ENCODE measurements at regions not wholly inside any gene's neighbourhood (a gene's known extent, or its start where the extent isn't known, plus 50 kb on each side); places are given as distances from the start of the nearest gene placed in this dataset.
A peak's percentile ranks its signal among the peaks of the same experiment; 100 is the strongest.
"Not testable (repeated sequence)": the region's sequence is repeated elsewhere in the genome, so short reads cannot be mapped to it uniquely, and the experiment has no call there.

DNA sequence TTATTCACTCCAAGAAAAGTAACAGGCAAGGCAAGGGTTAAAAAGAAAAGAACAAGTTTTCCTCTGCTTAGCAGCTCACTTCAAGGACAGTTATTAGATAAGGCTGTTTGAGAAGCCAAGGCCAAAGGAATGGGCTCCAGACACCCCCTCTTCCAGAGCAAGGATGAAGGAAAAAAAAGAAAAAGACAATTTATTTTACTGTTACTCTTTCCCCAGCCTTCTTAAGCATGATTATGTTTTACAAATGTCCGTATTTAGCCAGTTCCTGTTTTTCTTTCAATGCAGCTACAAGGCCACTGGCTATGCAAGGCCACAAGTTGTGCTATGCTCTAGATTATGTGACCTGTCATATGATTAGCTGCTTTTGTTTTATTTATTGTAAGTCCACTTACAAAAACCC lies 106.5 kb upstream of the SIMC1 start:
- no peak for TF ChIP-seq CTCF (IDR thresholded peaks at IDR 0.05)
- H3K27ac ChIP-seq, result no peak overlapping the region
- no peak for DNase-seq (ENCODE audit: low spot score)

DNA sequence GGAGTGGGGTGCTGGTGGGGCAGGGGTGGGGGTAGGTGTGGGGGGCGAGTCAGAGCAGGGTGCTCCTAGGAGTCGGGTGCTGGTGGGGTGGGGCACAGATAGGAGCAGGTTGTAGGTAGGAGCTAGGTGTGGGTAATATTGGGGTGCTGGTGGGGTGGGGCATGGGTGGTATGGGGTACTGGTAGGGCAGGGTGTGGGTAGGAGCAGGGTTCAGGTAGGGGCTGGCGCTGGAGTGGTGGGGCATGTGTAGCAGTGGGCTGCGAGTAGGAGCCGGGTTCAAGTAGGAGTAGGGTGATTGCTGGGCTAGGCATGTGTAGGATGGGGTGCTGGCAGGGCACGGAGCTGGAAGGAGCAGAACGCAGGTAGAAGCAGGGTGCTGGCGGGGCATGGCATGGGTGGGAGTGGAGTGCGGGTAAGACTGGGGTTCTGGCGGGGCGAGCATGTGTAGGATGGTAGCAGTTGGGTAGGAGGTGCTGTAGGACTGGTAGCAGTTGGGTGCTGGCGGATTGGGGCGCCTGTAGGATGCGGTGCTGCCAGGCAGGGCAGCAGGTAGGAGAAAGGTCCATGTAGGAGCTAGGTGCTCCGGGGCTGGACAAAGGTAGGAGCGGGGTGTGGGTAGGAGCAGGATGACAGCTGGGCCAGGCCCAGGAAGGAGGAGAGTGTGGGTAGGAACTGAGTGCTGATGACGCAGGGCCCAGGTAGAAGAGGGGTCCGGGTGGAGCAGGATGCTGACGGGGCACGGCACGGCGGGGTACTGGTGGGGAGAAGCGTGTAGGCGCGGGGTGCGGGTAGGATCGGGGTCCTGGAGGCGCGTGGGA lies 105.5 kb upstream of the SIMC1 start:
- DNase-seq (ENCODE audit: low spot score), result no peak
- Histone ChIP-seq H3K4me3 (no peak overlapping the region), H3K27ac (no peak overlapping the region)
- no peak for TF ChIP-seq CTCF (IDR thresholded peaks at IDR 0.05)

More for the DNA sequence above, 106.5 kb upstream of the SIMC1 start:
- no peak overlapping the region for H3K4me3 ChIP-seq

DNA sequence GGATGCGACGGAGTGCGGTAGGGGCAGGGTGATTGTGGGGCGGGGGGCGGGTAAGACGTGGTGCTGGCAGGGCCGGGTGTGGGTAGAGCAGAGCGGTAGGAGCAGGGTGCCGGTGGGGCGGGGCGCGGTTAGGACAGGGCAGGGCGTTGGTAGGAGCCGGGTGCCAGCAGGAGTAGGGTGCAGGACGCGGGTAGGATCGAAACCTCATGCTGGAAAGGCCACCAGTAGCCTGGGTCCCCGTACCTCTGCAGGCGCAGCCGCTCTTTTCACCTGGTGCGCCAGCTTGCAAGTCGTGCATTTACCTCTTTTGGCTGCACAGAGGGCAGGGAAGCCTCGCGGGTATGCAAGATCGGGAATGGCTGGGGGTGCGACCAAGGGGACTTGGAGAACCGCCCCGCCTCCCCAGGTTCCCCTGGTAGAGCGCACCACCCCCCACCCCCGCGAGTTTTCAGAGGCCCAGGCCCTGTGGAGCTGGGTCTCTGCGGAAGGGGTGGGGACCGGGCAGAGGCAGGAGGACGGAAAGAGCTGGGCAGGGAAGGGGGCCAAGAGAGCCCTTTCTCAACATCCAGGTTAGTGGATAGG lies 104.8 kb upstream of the SIMC1 start:
- Histone ChIP-seq H3K4me3 (no peak overlapping the region), H3K27ac (no peak overlapping the region)
- no peak for DNase-seq (ENCODE audit: low spot score)
- TF ChIP-seq CTCF (IDR thresholded peaks at IDR 0.05), result no peak

DNA sequence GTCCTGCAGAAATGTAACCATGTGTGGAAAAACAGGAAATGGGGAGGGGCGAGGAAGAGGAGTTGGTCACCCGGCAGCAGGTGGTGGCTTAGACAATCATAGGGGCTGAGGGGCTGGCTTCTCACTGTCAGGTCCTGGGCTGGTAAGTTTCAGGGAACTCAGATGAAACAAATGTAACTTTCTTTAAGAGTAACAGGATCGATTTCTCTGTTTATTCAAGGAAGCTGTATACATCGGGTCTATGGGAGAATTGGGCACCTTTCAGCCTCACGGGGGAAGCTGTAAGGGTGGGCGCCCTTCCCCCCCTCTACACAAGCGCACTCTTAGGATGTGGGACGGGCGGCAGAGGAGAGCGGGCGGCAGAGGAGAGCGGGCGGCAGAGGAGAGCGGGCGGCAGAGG lies 104.3 kb upstream of the SIMC1 start:
- no peak overlapping the region for H3K4me3 ChIP-seq
- DNase-seq (ENCODE audit: low spot score), result no peak

DNA sequence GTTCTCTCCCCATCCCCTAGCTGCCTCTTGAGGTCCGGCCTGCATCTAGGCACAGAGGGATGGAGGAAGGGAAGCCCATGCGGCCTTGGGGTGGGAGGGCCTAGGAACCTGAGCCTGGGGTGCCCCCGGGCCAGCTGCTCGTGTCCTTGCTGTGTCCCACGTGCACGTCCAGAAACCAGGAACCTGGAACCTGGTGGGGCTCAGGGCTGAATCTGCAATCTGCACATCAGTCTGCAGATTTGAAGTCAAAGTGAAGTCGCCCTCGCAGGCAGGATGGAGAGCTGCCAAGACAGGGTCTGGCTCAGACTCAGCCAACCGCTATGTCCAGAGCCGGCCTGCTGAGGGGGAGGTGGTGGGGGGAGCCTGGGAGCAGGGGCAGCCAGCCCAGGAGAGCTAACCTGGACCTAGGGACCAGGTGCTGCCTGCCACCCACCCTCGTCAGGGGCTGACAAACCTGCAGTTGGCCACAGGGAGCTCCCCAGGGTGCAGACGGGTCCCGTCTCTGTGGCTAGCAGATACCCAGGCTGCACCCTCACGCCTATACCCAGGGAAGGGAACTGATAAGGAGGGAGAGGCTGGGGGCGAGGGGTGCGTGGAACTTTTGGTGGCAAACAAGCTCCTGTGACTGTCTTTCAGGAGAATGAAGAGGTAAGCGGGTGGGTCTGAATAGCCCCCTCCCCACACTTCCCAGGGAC lies 103.5 kb upstream of the SIMC1 start:
- Histone ChIP-seq H3K27ac (no peak overlapping the region), H3K4me3 (no peak overlapping the region)
- TF ChIP-seq CTCF (IDR thresholded peaks at IDR 0.05), result no peak
- peak; percentile 47 for DNase-seq (ENCODE audit: low spot score)

More for the DNA sequence above, 104.3 kb upstream of the SIMC1 start:
- no peak for TF ChIP-seq CTCF (IDR thresholded peaks at IDR 0.05)
- H3K27ac ChIP-seq, result no peak overlapping the region

DNA sequence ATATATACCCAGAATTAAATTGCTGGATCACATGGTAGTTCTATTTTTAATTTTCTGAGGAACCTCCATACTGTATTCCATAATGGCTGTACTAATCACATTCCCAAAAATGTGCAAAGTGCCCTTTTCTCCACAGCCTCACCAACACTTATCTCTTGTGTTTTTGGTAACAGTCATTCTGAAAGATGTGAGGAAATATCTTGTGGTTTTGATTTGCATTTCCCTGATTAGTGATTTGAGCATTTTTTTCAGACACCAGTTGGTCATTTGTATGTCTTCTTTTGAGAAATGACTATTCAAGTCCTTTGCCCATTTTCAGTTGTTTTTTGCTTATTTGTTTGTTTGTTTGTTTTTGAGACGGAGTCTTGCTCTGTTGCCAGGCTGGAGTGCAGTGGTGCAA lies 98.1 kb upstream of the SIMC1 start:
- H3K27ac ChIP-seq, H3K4me3 ChIP-seq: not testable (repeated sequence)

GRCh38 chr5:176144508-176144907 lies 93.7 kb upstream of the SIMC1 start:
- TF ChIP-seq CTCF (IDR thresholded peaks at IDR 0.05), result no peak
- Histone ChIP-seq H3K4me3 (no peak overlapping the region), H3K27ac (no peak overlapping the region)
- no peak for DNase-seq (ENCODE audit: low spot score)

More for the DNA sequence above, 98.1 kb upstream of the SIMC1 start:
- DNase-seq (ENCODE audit: low spot score), result not testable (repeated sequence)

DNA sequence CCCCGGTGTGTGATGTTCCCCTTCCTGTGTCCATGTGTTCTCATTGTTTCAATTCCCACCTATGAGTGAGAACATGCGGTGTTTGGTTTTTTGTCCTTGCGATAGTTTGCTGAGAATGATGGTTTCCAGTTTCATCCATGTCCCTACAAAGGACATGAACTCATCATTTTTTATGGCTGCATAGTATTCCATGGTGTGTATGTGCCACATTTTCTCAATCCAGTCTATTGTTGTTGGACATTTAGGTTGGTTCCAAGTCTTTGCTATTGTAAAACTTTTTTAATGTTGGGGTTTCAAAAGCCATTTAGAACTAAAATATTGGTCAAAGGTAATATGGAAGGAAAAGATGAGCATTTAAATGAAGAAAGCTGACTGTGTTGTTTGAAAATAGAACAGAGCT lies 88.3 kb upstream of the SIMC1 start:
- DNase-seq (ENCODE audit: low spot score); H3K4me3 ChIP-seq; H3K27ac ChIP-seq: not testable (repeated sequence)
